Sciatic nerve (tissue), 2 donors: ENCODE measurements at regions not wholly inside any gene's neighbourhood (a gene's known extent, or its start where the extent isn't known, plus 50 kb on each side); places are given as distances from the start of the nearest gene placed in this dataset.
"Not testable (repeated sequence)": the region's sequence is repeated elsewhere in the genome, so short reads cannot be mapped to it uniquely, and the experiment has no call there.

ENCODE experiments used
- ATAC-seq: fragments of 200-7000 bp; cut with Tn5 transposase; one replicate; pipeline ENCODE4 v1.9.1; 2020; ENCODE audit warnings: mild to moderate bottlenecking, moderate library complexity
- DNase-seq: peaks from one replicate; pipeline ENCODE4 v3.0.0-alpha.2; 2020; ENCODE audit warnings: low spot score
- intact Hi-C: fragments of 100-400 bp; cut with DNase I; formaldehyde crosslinking; loops from one replicate; pipeline ENCODE4 v1.14.2; 2022
- donor health status: DM: no; HTN: no; CAD: no.
- donor health status: DM: no; HTN: no; CAD: no.

- ATAC-seq = no peak
- intact Hi-C loops = no loop called here
- DNase-seq = no peak
Observed at GRCh38 chr1:67524143-67525052, 94.2 kb upstream of the SERBP1 start.

- intact Hi-C loops = no loop called here
- ATAC-seq (no peak), DNase-seq (no peak)
Observed at GRCh38 chr1:67525053-67525760, 95.0 kb upstream of the SERBP1 start.

- intact Hi-C loops = no loop called here
Observed at GRCh38 chr1:67528141-67528540, 97.9 kb upstream of the SERBP1 start.

GRCh38 chr1:67530071-67530470, 99.9 kb upstream of the SERBP1 start:
- intact Hi-C loops = no loop called here

More at GRCh38 chr1:67528141-67528540, 97.9 kb upstream of the SERBP1 start:
- no peak for DNase-seq
- ATAC-seq = no peak

GRCh38 chr1:67532452-67533216, 102.4 kb upstream of the SERBP1 start:
- intact Hi-C loops = no loop called here
- peak; percentile 78 for ATAC-seq
- DNase-seq = no peak

More at GRCh38 chr1:67530071-67530470, 99.9 kb upstream of the SERBP1 start:
- DNase-seq (no peak), ATAC-seq (no peak)

GRCh38 chr1:67534627-67535065, 104.4 kb upstream of the SERBP1 start:
- DNase-seq (no peak), ATAC-seq (no peak)
- intact Hi-C loops = no loop called here

GRCh38 chr1:67535474-67535873, 105.3 kb upstream of the SERBP1 start:
- intact Hi-C loops = no loop called here
- DNase-seq (peak; percentile 90), ATAC-seq (peak; percentile 86)

- ATAC-seq = peak; percentile 60
Observed at GRCh38 chr1:67536957-67537666, 106.9 kb upstream of the SERBP1 start.

GRCh38 chr1:67537667-67538018, 107.4 kb upstream of the SERBP1 start:
- no peak for DNase-seq
- ATAC-seq = peak; percentile 7
- intact Hi-C loops = loop anchor here (2.0 kb wide), 1 partner anchor 223 kb away; no protein-coding TSS in a partner anchor

More at GRCh38 chr1:67536957-67537666, 106.9 kb upstream of the SERBP1 start:
- no peak for DNase-seq
- intact Hi-C loops = loop anchor here (2.0 kb wide), 1 partner anchor 224 kb away; no protein-coding TSS in a partner anchor

GRCh38 chr1:67540025-67540732, 110.0 kb upstream of the SERBP1 start:
- intact Hi-C loops = no loop called here
- no peak for ATAC-seq
- DNase-seq = no peak

- DNase-seq (no peak), ATAC-seq (no peak)
- intact Hi-C loops = no loop called here
Observed at GRCh38 chr1:67540733-67541125, 110.5 kb upstream of the SERBP1 start.

- DNase-seq (no peak), ATAC-seq (no peak)
- intact Hi-C loops = no loop called here
Observed at GRCh38 chr1:67542747-67543146, 112.5 kb upstream of the SERBP1 start.

GRCh38 chr1:67544921-67545320, 114.7 kb upstream of the SERBP1 start:
- no peak for DNase-seq
- intact Hi-C loops = no loop called here
- no peak for ATAC-seq

GRCh38 chr1:67545364-67545763, 115.2 kb upstream of the SERBP1 start:
- ATAC-seq (no peak), DNase-seq (no peak)
- intact Hi-C loops = no loop called here

GRCh38 chr1:67551375-67551774, 121.2 kb upstream of the SERBP1 start:
- no peak for DNase-seq
- ATAC-seq = no peak
- intact Hi-C loops = no loop called here

GRCh38 chr1:67552336-67552759, 122.1 kb upstream of the SERBP1 start:
- ATAC-seq = no peak

GRCh38 chr1:67554204-67554603, 124.0 kb upstream of the SERBP1 start:
- DNase-seq, ATAC-seq, intact Hi-C loops: not testable (repeated sequence)

More at GRCh38 chr1:67552336-67552759, 122.1 kb upstream of the SERBP1 start:
- intact Hi-C loops = no loop called here
- DNase-seq = no peak
